ENCODE measurements at regions not wholly inside any gene's neighbourhood (a gene's known extent, or its start where the extent isn't known, plus 50 kb on each side); places are given as distances from the start of the nearest gene placed in this dataset.
"Not testable (repeated sequence)": the region's sequence is repeated elsewhere in the genome, so short reads cannot be mapped to it uniquely, and the experiment has no call there.

DNA sequence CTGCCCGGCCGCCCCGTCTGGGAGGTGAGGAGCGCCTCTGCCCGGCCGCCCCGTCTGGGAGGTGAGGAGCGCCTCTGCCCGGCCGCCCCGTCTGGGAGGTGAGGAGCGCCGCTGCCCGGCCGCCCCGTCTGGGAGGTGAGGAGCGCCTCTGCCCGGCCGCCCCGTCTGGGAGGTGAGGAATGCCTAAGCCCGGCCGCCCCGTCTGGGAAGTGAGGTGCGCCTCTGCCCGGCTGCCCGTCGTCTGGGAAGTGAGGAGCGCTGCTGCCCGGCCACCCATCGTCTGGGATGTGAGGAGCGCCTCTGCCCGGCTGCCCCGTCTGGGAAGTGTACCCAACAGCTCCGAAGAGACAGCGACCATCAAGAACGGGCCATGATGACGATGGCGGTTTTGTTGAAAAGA, 136.6 kb upstream of the PROKR2 start:
- not testable (repeated sequence) for DNase-seq (ENCODE audit: low read depth in 2 of 3, low spot score in 1 of 3)

DNA sequence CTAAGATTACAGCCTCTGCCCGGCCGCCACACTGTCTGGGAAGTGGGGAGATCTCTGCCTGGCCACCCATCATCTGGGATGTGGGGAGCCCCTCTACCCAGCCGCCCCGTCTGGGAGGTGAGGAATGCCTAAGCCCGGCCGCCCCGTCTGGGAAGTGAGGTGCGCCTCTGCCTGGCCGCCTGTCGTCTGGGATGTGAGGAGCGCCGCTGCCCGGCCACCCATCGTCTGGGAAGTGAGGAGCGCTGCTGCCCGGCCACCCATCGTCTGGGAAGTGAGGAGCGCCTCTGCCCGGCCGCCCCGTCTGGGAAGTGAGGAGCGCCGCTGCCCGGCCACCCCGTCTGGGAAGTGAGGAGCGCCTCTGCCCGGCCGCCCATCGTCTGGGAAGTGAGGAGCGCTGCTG, 135.9 kb upstream of the PROKR2 start:
- DNase-seq (ENCODE audit: low read depth in 2 of 3, low spot score in 1 of 3) = not testable (repeated sequence)

DNA sequence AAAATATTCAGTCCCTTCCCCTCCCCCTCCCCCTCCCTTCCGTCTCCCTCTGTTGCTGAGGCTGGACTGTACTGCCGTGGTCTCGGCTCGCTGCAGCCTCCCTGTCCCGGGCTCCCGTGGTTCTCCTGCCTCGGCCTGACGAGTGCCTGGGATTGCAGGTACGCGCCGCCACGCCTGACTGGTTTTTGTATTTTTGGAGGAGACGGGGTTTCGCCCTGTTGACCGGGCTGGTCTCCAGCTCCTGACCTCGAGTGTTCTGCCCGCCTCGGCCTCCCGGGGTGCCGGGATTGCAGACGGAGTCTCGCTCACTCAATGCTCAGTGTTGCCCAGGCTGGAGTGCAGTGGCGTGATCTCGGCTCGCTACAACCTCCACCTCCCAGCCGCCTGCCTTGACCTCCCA, 135.5 kb upstream of the PROKR2 start:
- DNase-seq (ENCODE audit: low read depth in 2 of 3, low spot score in 1 of 3) = not testable (repeated sequence)

DNA sequence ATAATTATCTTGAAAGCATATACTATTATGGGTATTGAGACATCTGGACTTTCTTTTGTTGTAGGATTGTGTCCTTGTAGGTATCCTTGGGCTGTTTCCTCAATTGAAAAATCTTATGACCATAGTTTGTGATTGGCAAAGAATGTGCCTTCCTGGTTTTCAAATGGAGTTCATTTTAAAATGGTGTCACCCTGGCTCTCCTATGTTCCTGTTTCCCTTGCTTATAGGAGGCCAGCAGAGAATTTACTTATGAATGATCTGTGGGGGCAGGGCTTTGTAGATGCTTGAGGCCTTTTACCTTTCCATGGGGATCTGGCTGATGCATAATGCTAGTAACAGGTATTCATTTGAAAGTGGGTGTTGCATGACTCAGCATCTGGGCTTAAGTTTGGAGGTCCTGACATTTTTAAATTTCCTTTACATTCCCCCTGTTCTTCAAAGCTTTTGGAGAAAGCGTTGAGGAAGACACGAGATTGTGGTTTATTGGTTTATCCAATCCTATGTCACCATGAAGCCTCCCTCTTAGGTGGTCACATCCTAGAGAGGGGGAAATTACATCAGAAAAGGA, 135.0 kb upstream of the PROKR2 start:
- no peak for DNase-seq (ENCODE audit: low read depth in 2 of 3, low spot score in 1 of 3)

DNA sequence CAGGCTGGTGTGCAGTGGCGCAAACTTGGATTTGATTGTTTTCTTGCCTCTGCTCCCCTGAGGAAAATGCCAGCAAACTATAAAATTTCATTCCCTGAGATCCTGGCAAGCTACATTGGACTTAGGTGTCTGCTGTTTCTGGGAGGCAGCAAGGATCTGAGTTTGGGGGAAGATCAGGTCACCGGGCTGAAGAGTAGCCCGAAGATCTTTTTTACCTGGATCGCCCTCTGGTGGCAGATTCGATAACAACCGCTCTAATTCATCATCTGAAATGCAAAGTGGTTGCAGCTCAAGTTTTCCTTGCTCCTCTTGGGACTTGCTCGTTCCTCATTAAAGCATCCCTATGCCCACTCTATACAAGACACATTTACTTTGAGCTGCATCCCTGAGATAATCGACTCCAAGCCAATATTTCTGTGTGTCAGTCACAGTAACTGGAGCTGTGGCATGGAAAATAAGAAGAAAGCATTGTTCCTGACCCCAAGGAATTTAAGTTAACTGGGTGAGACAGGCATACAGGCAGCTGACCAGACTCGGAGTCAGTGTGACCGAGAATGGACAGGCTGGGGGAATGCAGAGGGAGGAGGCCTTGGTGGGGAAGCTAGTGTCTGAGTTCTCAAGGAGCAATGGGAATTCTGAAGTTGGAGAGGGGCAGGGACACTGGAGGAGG, 131.8 kb upstream of the PROKR2 start:
- peak; percentile 17 to 64 (median 34) for DNase-seq (ENCODE audit: low read depth in 2 of 3, low spot score in 1 of 3)

DNA sequence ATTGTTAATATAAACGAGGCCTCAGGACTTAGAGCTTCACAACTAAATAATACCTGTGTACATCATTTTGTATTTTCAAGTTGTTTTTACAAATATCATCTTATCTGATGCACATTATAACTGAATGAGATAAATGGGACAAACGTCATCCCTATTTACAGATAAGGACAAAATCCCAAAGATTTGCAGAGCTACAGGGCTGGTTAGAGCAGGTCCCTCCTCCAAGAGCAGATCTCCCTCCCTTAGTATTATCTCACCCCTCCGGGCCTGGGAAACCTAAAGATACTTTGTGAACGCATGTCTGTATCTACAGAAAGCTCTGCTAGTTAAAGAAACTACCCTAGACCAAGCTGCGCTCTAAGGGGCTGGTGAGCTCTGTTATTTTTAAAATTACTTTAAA, 130.4 kb upstream of the PROKR2 start:
- no peak for DNase-seq (ENCODE audit: low read depth in 2 of 3, low spot score in 1 of 3)

DNA sequence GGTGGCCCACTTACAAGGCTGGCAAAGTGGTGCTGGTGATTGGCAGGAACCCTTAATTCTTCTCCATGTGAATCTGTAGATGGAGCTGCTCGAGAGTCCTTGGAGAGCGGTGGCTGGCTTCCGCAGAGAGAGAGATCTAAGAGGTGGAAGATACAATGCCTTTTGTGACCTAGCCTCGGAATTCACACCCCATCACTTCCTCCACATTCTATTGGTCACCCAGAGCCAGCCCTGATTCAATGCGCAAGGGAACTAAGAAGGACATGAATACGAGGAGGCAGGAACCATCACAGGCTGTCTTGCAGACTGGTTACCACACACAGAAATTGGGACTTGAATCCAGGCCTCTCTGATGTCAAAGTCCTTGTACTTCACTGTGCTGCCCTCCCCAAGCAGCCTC, 128.9 kb upstream of the PROKR2 start:
- no peak for DNase-seq (ENCODE audit: low read depth in 2 of 3, low spot score in 1 of 3)

DNA sequence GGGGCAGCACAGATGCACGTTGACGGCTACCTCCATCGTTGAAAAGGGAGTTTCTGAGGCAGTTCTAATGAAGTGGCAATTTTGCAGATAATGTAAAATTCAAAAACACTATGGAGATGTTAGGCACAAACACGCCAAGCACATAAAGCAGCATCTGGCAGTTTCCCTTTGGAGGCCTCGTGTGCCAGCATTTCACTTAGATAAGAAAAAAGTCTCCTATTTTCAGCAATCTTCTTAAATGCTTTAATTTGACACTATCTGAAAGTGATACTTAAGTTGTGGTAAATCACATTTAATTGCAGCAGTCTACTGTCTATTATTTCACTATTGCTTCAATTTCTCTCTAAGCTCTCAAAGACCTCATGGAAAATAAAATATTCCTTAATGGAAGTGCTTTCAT, 125.3 kb upstream of the PROKR2 start:
- no peak for DNase-seq (ENCODE audit: low read depth in 2 of 3, low spot score in 1 of 3)

DNA sequence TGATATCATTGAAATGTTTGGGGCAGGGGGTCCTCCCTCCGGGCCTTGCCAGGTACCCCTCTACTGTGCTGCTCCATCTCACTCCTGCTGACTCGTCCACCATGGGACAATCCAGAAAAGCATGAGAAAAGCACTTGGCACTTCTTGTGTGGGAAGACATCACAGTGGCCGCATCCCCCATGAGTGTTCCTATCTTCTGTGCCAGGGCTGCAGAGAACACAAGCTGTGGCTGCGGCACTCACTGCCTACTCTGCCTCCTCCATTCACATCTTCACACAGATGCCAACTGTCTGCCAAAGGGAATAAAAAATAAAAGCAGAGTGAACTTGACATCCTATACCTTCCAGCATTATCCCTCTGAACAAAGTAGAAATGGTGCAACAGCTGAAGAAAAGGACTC, 117.4 kb upstream of the PROKR2 start:
- DNase-seq (ENCODE audit: low read depth in 2 of 3, low spot score in 1 of 3) = no peak

DNA sequence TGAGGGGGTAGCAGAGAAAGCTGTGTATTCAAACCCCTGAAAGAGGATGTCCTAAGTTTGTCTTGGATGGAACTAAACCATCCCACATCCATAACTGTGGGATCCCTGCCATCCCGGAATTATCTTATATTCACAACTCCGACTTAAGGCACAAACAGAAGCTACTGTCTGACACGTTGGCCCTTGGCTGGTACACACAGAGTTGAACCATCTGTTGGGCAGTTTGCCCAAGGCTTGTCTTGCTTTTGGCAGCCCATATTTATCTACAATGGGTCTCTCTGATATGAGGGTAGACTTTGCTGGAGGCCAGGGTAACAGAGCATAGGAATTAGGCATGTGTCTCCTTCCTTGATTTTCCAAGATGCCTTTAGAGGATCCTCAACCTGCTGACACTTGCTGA, 116.6 kb upstream of the PROKR2 start:
- no peak for DNase-seq (ENCODE audit: low read depth in 2 of 3, low spot score in 1 of 3)

DNA sequence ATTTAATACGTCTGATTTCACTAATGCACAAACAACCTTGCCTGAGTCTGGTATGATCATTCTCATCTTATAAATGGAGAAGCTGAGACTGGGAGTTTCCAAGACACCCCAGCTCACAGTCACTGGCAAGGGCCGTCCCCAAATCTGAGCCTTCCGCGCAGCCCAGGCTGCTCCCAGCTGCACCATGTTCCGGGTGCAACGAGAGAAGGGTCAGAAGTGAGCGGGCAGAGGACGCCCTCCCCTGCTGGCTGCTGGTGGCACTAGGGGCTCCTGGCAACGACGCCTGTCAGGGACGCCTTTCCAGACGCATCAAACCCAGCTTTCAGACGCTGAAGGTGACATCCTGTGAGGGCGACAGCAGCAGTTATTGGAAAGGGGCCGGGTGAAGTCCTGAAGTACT, 115.3 kb upstream of the PROKR2 start:
- no peak for DNase-seq (ENCODE audit: low read depth in 2 of 3, low spot score in 1 of 3)

DNA sequence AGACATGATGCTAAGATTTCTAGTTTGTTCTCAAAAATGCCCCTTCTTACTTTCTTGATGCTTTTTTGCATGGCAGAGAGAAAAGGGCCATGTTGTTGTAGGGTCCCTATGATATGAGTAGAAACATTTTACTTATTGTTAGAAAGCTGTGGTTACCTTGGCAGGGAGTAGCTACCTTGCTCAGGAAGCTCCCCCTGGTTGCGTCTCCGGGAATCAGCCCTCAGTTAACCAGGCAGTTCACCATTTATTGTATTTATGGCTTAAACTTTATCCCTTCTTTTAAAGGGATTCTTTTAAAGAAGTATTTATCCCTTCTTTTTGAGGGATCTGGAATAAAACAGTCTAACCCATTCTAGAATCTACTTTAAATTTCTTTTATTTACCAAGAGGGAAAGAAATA, 113.9 kb upstream of the PROKR2 start:
- no peak for DNase-seq (ENCODE audit: low read depth in 2 of 3, low spot score in 1 of 3)

DNA sequence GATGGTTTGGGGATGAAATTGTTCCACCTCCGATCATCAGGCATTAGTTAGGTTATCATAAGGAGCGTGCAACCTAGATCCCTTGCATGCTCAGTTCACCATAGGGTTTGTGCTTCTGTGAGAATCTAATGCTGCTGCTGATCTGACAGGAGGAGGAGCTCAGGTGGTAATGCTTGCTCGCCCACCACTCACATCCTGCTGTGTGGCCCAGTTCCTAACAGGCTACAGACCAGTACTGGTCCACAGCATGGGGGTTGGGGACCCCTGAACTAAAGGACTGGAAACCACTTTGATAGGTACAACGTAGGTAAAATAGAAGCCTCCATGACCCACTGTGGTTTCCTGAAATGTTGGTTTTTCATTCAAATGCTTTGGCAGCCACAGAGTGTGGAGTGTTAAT, 109.3 kb upstream of the PROKR2 start:
- DNase-seq (ENCODE audit: low read depth in 2 of 3, low spot score in 1 of 3) = no peak

DNA sequence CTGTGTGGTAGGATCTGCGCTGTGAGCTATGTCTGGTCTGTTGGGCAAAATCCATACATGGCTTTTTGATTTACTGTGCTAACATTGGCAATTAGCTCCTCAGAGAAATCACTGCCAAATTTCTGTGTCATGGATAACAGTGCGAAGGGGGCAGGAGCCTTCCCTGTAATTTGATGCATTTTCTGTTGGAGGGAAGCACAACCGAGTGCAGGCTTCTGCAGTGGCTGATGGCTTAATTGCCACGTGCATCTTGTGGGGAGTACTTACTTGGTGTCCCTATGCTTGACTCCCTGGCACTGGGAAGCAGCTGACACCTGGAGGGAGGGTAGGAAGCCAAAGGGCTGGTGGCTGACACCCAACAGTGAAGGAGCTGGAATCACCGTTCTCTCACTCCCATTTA, 99.3 kb upstream of the PROKR2 start:
- DNase-seq (ENCODE audit: low read depth in 2 of 3, low spot score in 1 of 3) = no peak

DNA sequence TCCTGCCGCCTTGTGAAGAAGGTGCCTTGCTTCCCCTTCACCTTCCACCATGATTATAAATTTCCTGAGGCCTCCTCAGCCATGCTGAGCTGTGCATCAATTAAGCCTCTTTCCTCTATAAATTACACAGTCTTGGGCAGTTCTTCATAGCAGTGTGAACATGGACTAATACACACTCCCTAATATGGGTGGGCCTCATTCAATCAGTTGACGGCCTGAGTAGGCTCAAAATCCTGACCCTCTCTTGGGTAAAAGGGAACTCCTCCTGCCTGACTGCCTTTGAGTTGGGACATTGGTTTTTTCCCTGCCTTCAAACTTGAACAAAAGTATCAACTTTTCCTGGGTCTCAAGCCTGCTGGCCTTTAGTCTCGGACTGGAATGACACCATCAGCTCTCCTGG, 96.6 kb upstream of the PROKR2 start:
- no peak for DNase-seq (ENCODE audit: low read depth in 2 of 3, low spot score in 1 of 3)

DNA sequence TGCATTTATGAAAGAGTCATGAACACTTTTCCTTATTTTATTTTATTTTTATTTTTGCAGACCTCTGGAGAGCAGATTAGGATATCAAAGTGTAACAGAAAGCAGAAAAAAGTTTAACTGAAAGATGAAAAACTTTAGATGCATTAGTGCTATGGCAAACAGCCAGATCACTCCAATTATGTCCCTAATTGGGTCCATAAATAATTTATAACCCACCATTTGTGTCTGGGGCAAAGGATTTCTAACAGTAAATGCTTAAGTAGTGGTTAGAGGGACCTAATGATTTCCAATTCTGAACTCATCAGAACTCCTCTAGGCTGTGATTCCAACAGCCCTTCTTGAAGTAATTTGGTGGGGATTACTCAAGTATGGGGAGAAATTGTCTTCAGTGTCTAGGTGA, 93.7 kb upstream of the PROKR2 start:
- no peak for DNase-seq (ENCODE audit: low read depth in 2 of 3, low spot score in 1 of 3)

DNA sequence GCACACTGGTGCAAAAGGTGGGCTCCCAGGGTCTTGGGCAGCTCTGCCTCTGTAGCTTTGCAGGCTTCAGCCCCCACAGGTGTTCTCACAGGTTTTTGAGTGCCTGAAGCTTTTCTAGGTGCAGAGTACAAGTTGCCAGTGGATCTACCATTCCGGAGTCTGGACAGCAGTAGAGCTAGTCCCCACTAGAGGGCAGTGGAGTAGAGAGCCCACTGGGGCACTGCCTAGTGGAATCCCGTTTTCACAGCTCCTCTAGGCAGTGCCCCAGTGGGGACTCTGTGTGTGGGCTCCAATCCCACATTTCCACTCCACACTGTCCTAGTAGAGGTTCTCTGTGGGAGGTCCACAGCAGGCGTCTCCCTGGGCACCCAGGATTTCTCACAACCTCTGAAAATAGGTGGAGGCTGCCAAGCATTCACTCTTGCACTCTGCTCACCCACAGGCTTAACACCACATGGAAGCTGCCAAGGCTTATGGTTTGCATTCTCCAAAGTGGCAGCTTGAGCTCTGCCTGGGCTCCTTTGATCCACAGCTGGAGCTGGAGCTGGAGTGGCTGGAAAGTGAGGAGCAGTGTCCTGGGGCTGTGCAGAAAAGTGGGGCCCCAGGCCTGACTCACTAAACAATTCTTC, 86.3 kb upstream of the PROKR2 start:
- DNase-seq (ENCODE audit: low read depth in 2 of 3, low spot score in 1 of 3) = peak; percentile 11 to 24 (median 15)

DNA sequence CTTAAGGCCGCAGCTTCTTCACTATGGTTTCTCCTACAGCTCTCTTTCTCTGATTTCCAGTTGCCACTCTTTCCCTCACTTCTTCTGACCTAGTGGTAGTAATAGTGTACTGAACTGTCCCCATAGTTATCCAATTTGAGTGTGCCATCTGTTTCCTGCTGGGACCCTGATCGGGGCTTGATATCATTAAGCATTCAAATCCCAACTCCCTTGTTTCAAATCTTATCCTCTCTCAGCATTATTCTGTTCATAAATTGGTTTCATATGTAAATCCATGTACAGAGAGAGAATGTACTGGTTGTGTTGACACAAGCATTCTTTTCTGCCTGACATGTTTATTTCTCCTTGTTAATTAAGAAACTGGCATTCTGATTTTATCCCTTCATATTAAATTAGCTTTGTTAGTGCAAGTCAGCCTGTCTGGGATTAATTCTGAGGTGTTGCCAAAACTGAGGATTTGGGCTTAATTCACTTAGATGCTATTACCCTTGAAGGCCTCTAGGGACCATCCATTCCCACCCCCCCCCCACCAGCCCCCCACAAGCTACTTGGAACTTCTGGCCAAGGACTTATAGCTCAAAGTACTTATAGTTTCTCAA, 84.6 kb upstream of the PROKR2 start:
- no peak for DNase-seq (ENCODE audit: low read depth in 2 of 3, low spot score in 1 of 3)

DNA sequence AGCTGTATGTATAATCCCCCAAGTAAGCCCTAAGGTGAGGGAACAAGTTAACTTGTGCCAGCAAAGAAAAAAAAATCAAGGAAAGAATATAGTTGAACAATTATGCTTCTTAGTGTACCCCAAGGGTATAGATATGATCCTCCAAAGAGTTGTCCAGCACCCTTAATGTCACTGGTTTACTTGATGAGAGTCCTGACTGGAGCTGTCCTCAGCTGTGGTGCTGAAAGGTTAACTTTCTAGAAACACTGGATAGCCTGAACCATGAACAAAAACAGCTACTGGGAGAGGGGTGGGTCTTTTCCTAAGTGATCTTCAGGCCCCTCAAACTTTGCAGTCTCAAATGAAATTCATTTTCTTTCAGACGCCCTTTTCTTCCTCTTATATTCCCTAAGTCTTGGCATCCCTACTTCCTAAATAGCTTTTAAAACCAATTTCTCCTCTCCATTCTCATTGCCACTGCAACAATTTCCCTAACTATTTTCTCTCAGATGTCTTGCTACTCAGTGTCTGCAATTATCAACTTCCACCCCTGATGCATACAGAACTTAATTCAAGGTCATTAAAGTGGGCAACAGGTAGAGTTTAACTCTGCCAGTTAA, 83.5 kb upstream of the PROKR2 start:
- no peak for DNase-seq (ENCODE audit: low read depth in 2 of 3, low spot score in 1 of 3)

DNA sequence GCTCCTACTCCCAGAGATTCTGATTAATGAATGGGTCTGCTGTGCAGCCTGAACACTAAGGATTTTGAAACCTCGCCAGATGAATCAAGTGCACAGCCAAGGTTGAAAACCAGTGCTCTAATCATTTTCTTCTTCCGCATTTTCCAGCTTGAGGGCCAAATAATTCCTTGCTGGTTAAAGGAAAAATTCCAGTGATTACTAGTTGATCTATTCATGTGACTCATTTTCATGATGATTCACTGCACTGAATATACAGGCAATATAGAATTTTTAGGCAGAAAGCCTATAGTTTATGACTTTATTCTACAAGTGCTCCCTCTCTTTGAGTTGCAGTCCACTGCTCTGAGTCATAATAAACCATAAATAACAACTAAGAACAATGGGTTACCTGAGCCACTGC, 80.6 kb upstream of the PROKR2 start:
- no peak for DNase-seq (ENCODE audit: low read depth in 2 of 3, low spot score in 1 of 3)

DNA sequence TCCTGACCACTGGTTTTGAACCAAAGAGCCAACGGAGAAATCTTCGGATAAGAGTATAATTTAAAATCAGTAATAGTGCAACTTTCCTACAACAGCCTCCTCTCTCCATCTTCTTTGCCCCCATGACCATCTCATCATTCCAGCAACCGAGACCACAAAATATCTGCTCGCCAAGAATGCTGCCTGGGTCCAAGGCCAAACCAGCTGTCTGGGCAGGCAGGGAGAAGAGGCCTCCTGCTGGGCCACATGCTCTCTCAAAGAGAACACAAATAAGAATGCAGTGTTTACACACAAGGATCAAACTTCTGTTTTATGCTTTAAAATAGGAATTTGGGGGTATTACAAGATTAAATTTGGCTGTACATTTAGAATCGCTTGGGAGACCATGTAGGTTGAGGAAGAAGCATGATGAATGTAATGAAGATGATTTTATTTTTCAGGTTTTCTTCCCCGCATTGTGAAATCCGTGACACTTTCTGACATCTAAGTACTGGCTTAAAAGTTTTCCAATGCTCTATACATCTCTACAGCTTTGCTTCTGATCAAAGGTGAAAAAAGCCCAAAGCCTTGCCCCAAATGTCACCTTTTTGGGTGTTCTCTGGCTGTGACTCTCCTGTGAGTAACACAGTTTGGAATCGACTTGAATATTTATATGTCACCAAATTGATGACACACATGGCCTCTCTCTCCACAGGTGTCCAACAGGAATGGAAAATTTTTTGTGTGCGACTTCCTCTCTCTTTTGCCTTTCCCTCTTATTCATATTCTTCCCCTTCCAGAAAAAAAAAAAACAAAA, 79.4 kb upstream of the PROKR2 start:
- no peak for DNase-seq (ENCODE audit: low read depth in 2 of 3, low spot score in 1 of 3)
